Neuron (in vitro differentiated cells): ENCODE measurements at regions not wholly inside any gene's neighbourhood (a gene's known extent, or its start where the extent isn't known, plus 50 kb on each side); places are given as distances from the start of the nearest gene placed in this dataset.

Experiments
- H2AFZ ChIP-seq: one replicate; pipeline ENCODE4 v1.6.1; 2013; ENCODE audit warnings: low read depth, mild to moderate bottlenecking, inconsistent platforms, low read length, moderate library complexity
- H3K27me3 ChIP-seq: one replicate; pipeline ENCODE4 v1.6.1; 2013; ENCODE audit warnings: low read length; ENCODE audit not compliant: insufficient read depth
- H3K36me3 ChIP-seq: one replicate; pipeline ENCODE4 v1.6.1; 2013; ENCODE audit warnings: low read length; ENCODE audit not compliant: insufficient read depth
- H3K4me1 ChIP-seq: one replicate; pipeline ENCODE4 v1.6.1; 2013; ENCODE audit warnings: low read length; ENCODE audit not compliant: insufficient read depth
- H3K4me3 ChIP-seq: 2 replicates; pipeline ENCODE4 v1.5.1; 2013; ENCODE audit warnings: mild to moderate bottlenecking, low read length, moderate library complexity
- H3K9me3 ChIP-seq: one replicate; pipeline ENCODE4 v1.6.1; 2013; ENCODE audit warnings: low read length

DNA sequence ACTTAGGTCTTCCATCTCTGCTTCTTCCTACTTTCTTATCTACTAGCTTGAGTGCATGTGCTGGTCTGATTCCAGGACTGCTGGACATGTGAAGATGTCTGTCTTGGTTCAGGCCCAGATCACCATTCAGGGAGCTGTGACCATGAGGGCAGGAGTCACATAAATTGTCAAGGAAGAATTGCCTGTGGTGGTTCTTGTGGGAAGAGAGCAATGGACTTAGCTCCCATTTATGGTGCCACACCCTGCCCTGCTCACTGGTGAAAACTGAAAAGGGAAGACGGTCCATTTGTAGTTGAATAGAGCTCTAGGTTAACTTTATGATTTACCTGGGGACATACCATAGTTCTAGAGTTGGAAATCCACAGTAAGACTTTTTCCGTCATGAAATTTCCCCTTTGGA lies 244.3 kb upstream of the ZNF608 start:
- peaks cover 10% of the 10 kb centered on the region for H3K4me1 ChIP-seq
- no peaks in the 10 kb centered on the region for H3K36me3 ChIP-seq
- no peaks in the 10 kb centered on the region for H3K27me3 ChIP-seq
- H3K9me3 ChIP-seq, result peaks cover 2% of the 10 kb centered on the region
- no peak overlapping the region for H2AFZ ChIP-seq
- H3K4me3 ChIP-seq, result no peak overlapping the region

DNA sequence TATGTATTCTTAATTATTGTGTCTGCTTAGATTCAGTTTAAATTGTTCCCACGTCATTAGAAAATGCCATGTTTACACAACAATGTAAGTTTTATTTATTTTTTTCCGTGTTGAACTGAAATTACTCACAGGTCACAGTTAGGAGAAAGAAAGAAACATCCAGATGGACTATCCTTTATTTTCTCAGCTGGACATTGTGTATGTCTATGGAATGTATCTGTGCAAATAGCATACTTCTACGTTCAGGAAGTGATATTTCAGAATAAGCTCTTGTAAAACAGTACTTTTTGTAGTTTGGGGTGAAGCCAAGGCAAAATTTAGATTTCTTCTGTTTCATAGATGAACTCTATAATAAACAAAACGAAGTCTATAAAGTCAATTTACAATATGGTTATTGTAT lies 249.0 kb upstream of the ZNF608 start:
- Histone ChIP-seq H3K36me3 (no peaks in the 10 kb centered on the region), H3K4me3 (no peak overlapping the region), H3K4me1 (peaks cover 33% of the 10 kb centered on the region), H3K9me3 (no peaks in the 10 kb centered on the region), H2AFZ (no peak overlapping the region), H3K27me3 (no peaks in the 10 kb centered on the region)

DNA sequence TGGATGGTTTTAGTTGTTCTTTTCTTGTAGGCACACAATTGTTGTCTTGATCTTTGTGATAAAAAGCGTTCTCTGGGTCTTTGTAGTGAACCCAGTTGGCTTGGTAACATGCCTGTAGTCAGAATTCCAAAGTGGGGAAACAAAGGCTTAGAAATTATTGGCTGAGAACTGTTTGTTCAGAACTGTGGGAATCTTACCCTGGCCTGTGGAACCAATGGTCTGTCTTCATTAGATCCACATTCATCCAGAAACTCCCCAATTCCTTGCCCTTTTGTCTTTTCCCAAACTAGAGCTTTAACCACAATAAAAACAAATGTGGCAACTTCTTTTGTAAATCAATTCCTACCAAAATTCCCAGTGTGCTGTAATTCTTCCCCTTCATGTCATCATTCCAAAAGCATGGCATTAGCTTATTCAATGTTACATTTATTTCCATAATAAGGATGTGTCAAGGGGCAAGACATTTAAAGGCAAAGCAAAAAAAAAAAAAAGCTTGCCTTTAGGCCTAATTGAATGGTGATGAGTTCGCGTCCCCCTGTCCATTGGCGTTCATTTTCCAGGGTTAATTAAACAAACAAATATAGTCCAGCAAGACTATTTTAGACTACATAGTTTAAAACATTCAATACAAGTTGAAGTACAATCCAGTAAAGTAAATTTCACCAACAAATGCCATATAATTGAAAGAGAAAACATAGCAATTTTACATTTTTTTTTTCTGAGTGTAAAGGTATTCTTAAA lies 249.8 kb upstream of the ZNF608 start:
- Histone ChIP-seq H3K4me1 (peaks cover 33% of the 10 kb centered on the region), H3K36me3 (no peaks in the 10 kb centered on the region), H3K9me3 (no peaks in the 10 kb centered on the region), H3K27me3 (no peaks in the 10 kb centered on the region), H3K4me3 (no peak overlapping the region), H2AFZ (no peak overlapping the region)

DNA sequence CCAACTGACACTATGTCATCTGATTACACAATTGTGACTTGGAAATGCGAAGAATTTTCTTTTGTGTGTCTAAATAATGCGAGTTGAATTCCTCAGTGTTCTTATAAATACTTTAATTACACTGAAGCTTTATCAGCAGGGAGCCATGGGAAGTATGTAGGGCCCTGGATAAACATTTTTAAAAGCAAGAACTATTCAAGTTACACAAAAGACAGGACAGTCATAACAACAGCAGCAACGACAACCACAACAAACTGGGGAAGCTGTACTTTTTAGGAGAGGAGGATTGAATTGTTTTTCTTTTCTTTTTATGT lies 250.3 kb upstream of the ZNF608 start:
- no peak overlapping the region for H3K4me3 ChIP-seq
- H3K9me3 ChIP-seq, result no peaks in the 10 kb centered on the region
- no peaks in the 10 kb centered on the region for H3K27me3 ChIP-seq
- peaks cover 33% of the 10 kb centered on the region for H3K4me1 ChIP-seq
- H2AFZ ChIP-seq, result no peak overlapping the region
- H3K36me3 ChIP-seq, result no peaks in the 10 kb centered on the region

DNA sequence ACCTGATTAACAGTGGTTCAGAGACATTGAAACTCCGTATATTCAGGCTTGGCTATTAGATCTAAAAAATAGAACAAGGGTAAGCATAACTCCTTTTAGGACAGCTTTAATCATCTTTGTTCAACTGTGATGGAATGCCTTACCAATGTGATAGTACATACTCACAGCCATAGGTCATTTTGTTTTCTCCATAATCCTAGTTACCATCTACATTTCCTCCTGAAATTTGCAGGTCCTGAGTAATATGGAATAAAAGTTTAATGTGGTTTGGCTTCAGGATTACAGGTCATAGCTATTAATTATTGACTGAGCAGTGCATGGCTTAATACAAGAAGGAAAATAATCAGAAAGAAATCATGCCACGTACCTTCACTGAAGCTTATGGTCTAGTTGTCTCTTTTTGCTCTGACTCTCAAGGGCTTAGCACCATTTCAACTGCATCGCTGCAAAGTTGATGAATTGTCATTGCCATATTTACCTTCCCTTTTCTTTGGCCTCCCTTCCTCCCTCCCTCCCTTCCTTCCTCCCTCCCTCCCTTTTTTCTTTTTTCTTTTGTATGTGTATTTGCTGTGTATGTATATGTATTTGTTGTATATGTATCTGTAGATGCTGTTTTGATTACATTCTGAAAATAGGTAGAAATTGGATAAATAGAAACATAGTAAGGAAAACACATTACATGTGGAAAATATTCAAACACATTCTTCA lies 250.9 kb upstream of the ZNF608 start:
- peaks cover 33% of the 10 kb centered on the region for H3K4me1 ChIP-seq
- no peak overlapping the region for H3K4me3 ChIP-seq
- H3K27me3 ChIP-seq, result no peaks in the 10 kb centered on the region
- H3K36me3 ChIP-seq, result no peaks in the 10 kb centered on the region
- no peaks in the 10 kb centered on the region for H3K9me3 ChIP-seq
- no peak overlapping the region for H2AFZ ChIP-seq

DNA sequence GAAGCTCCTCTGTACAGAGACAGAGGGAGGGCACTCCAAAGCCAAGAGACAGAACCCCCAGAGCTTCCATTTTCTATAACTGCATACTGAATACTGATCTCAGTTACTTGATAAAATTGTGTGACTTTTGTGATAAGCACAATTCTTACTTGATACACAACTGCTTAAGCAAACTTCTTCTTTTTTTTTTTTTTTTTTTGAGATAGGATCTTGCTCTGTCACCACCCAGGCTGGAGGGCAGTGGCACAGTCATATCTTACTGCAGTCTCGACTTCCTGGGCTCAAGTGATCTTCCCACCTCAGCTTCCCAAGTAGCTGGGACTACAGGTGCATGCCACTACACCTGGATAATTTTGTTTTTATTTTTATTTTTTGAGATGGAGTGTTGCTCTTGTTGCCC lies 252.1 kb upstream of the ZNF608 start:
- Histone ChIP-seq H3K4me1 (peaks cover 42% of the 10 kb centered on the region), H2AFZ (no peak overlapping the region), H3K9me3 (no peaks in the 10 kb centered on the region), H3K27me3 (no peaks in the 10 kb centered on the region), H3K4me3 (no peak overlapping the region), H3K36me3 (no peaks in the 10 kb centered on the region)

DNA sequence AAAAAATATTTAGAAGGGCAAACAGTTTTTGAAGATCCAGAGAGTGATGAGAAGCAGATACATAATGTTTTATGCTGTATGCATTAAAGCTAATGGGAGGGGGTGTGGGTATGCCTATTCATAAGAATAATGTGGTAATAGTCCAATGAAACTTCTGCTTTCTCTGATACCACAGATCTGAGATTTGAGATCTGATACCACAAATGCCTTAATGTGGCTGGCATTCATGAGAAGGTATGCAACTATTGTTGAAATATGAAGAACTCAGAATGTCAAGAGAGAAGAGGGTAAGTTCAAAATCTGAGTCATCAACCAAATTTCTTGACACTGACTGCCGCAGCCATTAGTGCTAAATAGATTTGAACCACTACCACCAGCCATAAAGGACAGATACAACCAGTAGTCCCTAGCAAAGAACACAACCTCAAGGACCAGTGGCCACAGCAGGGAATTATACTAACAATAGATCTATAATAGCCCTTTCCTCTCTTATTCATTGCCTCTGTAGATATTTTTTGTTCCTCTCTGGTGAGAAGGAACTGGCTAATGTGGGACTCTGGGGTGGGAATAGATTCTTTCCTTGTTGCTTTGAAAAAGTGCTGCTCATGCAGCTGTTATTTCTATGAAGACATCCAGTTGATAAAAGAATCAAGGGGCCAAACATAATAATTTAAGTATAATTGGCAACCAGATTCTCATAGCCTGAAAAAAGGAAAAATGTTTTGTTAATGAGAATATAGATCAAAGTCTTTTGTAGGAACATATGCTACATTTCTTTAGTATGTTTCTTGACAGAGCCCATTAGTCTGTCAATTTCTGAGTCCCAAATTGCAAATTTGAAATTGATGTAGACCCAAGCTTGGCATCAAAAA lies 256.5 kb upstream of the ZNF608 start:
- no peak overlapping the region for H2AFZ ChIP-seq
- no peaks in the 10 kb centered on the region for H3K9me3 ChIP-seq
- H3K4me3 ChIP-seq, result no peak overlapping the region
- H3K27me3 ChIP-seq, result no peaks in the 10 kb centered on the region
- H3K36me3 ChIP-seq, result no peaks in the 10 kb centered on the region
- H3K4me1 ChIP-seq, result peaks cover 42% of the 10 kb centered on the region

DNA sequence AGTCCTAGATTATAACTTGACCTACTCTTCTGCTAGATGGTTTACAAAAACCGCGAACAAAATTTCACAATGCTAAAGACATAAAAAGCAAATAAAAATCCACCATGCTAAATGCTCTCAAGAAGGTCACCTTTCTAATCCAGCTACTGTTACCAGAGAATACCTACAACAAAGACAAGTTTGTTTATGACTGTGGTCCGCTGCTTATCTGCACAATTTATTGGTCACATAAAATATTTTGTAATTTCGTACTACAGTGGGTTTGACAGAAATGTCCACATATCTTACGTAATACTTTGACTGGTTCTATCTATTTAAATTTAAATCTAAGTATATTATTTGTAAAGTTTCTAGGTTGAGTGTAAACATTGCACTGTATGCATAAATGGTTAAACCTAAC lies 257.6 kb upstream of the ZNF608 start:
- Histone ChIP-seq H3K4me3 (no peak overlapping the region), H3K9me3 (no peaks in the 10 kb centered on the region), H3K27me3 (no peaks in the 10 kb centered on the region), H3K4me1 (peaks cover 42% of the 10 kb centered on the region), H2AFZ (no peak overlapping the region), H3K36me3 (no peaks in the 10 kb centered on the region)

DNA sequence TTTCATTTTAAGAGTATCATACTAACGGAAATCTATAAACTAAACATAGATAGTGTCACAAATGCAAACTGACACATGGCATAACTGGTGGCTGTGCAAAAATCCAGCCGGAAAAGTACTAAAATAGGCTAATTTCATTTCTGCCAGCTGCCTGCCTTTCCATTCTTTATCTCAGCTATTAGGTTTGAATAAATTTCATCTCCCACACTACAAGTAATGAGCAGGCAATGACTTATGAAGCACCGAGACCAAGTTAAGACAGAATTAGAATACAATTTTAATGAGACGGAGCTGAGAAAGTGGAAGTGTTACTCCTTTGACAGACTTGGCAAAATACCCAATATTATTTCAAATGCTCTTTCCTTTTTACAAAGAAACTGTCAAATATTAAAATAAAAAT lies 258.8 kb upstream of the ZNF608 start:
- Histone ChIP-seq H2AFZ (no peak overlapping the region), H3K9me3 (no peaks in the 10 kb centered on the region), H3K4me3 (no peak overlapping the region), H3K27me3 (no peaks in the 10 kb centered on the region), H3K36me3 (no peaks in the 10 kb centered on the region), H3K4me1 (peaks cover 55% of the 10 kb centered on the region)

DNA sequence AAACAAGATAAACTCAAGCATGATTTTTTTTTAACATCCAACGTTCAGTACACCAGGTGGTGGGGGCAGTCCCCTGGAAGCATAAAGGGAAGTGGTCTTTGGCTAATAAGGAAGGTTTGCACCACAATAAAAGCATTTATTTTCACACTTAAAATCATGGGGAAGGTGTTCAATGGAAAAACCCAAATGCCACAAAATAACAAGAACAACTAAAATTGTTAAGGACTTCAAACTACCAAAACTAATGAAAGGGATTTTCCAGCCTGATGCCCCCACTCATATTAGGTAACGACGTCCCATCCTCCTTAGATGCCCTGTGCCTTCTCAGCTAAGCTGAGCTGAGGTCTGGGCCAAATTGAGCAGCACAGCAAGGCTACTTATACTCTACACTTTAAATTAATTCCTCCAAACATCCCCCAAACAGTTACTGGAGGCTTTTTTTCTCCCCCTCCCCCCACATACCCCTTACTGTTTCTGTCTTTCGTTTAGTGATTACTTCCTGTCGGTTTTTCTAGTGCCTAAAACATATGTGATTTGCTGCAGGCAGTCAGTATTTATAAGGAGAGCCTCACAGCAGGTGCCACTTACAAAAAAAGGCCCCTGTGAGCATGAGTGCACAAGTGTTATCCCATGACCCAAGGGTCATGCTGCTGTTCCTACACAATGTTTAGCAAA lies 259.7 kb upstream of the ZNF608 start:
- Histone ChIP-seq H3K4me1 (peaks cover 64% of the 10 kb centered on the region), H3K27me3 (no peaks in the 10 kb centered on the region), H2AFZ (no peak overlapping the region), H3K36me3 (no peaks in the 10 kb centered on the region), H3K9me3 (no peaks in the 10 kb centered on the region), H3K4me3 (no peak overlapping the region)

DNA sequence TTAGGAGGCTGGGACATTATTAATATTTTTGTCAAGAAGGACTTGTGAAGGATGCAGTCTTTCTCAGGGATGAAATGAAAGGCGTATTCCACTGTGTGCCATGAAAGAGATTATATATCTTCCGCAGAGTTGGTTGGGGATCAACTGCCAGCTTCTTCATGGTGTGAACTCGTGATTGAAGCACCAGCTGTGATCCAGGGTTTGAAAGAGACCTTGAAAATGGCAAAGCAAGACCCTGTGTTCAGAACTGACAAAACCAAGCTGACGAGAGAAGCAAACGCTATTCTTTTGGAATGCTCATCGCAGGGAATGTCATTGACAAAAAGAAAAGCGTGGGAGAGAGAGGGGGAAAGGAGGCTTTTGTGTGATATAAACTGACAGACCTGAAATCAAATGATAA lies 263.9 kb upstream of the ZNF608 start:
- no peak overlapping the region for H3K4me3 ChIP-seq
- no peak overlapping the region for H2AFZ ChIP-seq
- peaks cover 41% of the 10 kb centered on the region for H3K4me1 ChIP-seq
- H3K9me3 ChIP-seq, result no peaks in the 10 kb centered on the region
- H3K36me3 ChIP-seq, result no peaks in the 10 kb centered on the region
- no peaks in the 10 kb centered on the region for H3K27me3 ChIP-seq

DNA sequence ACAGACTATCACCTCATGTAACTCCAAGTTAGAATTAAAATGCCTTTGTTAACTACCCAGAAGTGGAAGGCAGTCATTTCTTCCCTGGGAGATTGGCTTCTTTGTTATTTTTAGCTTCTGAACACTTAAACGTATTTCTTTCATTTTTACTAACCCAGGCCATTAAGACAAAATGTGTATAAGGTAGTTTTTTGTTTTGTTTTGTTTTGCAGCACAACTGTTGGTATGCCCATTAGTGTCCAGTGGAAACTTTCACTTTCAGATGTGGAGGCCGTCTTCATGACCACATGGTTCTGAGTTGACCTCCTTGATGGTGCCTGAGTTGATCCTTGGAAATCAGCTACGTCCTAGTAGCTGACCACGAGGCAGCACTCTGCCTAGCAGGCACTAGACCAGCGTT lies 264.6 kb upstream of the ZNF608 start:
- Histone ChIP-seq H3K27me3 (no peaks in the 10 kb centered on the region), H3K4me1 (peaks cover 34% of the 10 kb centered on the region), H3K9me3 (no peaks in the 10 kb centered on the region), H2AFZ (no peak overlapping the region), H3K36me3 (no peaks in the 10 kb centered on the region), H3K4me3 (no peak overlapping the region)

DNA sequence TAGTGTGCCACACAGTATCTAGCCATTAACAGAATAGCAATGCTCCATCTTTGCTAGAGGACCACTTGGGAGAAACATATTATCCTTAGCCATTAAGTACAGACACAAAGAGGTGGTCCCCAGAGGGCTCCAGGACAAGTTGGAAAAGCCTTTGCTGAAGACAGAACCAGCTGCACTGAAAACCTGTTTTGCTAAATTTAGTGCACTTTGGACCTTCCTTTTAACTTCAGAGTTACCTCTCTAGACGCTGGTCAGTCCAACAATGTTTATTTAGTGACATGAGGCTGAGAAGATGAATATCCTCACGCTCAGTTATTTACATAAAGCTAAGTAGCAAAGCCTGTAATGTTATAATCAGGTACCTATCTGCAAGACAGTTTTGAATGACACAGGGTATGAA lies 265.0 kb upstream of the ZNF608 start:
- Histone ChIP-seq H3K36me3 (no peaks in the 10 kb centered on the region), H3K4me3 (no peak overlapping the region), H3K27me3 (no peaks in the 10 kb centered on the region), H3K4me1 (peaks cover 30% of the 10 kb centered on the region), H2AFZ (no peak overlapping the region), H3K9me3 (no peaks in the 10 kb centered on the region)
